Stomach (tissue), 8 donors: ENCODE measurements at regions not wholly inside any gene's neighbourhood (a gene's known extent, or its start where the extent isn't known, plus 50 kb on each side); places are given as distances from the start of the nearest gene placed in this dataset.

Experiments used
- DNase-seq, 2 donors: peaks; one replicate each; pipeline versions ENCODE4 v3.0.0 to v3.0.0-alpha.2; 2013 to 2019
- H3K27ac ChIP-seq, 5 donors: fragments of 200-600 bp in 4 of 5; sonication (generic) in 4 of 5; one replicate each; pipeline ENCODE4 v1.5.1; 2013 to 2019; ENCODE audit warnings: mild to moderate bottlenecking in 1 of 5, moderate library complexity in 1 of 5
- H3K27me3 ChIP-seq, 3 donors: fragments of 200-600 bp; sonication (generic); one replicate each; pipeline ENCODE4 v1.5.1; 2017 to 2019; ENCODE audit warnings: mixed run types in 1 of 3
- H3K36me3 ChIP-seq, 4 donors: fragments of 200-600 bp; sonication (generic); 1 replicate in 3 of 4; 2 replicates in 1 of 4; pipeline ENCODE4 v1.5.1; 2016 to 2019
- H3K4me1 ChIP-seq, 4 donors: fragments of 200-600 bp; sonication (generic); one replicate each; pipeline ENCODE4 v1.5.1; 2016 to 2019
- H3K4me3 ChIP-seq, 4 donors: fragments of 200-600 bp; sonication (generic) in 3 of 4; one replicate each; pipeline ENCODE4 v1.5.1; 2016 to 2019; ENCODE audit warnings: mild to moderate bottlenecking in 1 of 4
- H3K9me3 ChIP-seq, 4 donors: fragments of 200-600 bp; sonication (generic); one replicate each; pipeline ENCODE4 v1.5.1; 2016 to 2019
- CTCF ChIP-seq, 7 experiments: fragments of 450-650 bp in 4 of 7; fragments of 200-600 bp in 3 of 7; sonication (generic) in 3 of 7; IDR thresholded peaks; one replicate each; pipeline ENCODE4 v1.5.1; 2016 to 2019; ENCODE audit warnings: antibody characterized with exemption in 7 of 7, control low read depth in 2 of 7, mild to moderate bottlenecking in 1 of 7
- EP300 ChIP-seq: sonication (generic); formaldehyde crosslinking; IDR thresholded peaks from one replicate; pipeline ENCODE4 v1.6.1; 2017; ENCODE audit warnings: antibody characterized with exemption
- POLR2A ChIP-seq, 4 donors: fragments of 450-650 bp; IDR thresholded peaks; one replicate each; pipeline ENCODE4 v1.6.1; 2016; ENCODE audit warnings: antibody characterized with exemption in 4 of 4, control low read depth in 2 of 4, mild to moderate bottlenecking in 1 of 4, moderate library complexity in 1 of 4
- POLR2AphosphoS5 ChIP-seq, 3 donors: sonication (generic); formaldehyde crosslinking; IDR thresholded peaks; one replicate each; pipeline ENCODE4 v1.6.1; 2016; ENCODE audit warnings: antibody characterized with exemption in 3 of 3
- WGBS, 5 donors: extraction: QIAGEN DNeasy Blood & Tissue Kit in 3 of 5; methylation state at CpG; one replicate each; pipeline versions ENCODE4 v1.1.5 to v1.1.7; 2013 to 2018; 5-methylcytosine and 5-hydroxymethylcytosine counted together
- intact Hi-C: fragments of 100-400 bp; cut with DNase I; formaldehyde crosslinking; loops from one replicate; pipeline ENCODE4 v1.15.1; 2023; ENCODE audit warnings: low total_unique reads
- donor health status: healthy with polysubstance abuse.
- donor health status: Bipolar disorder and iron deficiency.
- donor health status: healthy.

DNA sequence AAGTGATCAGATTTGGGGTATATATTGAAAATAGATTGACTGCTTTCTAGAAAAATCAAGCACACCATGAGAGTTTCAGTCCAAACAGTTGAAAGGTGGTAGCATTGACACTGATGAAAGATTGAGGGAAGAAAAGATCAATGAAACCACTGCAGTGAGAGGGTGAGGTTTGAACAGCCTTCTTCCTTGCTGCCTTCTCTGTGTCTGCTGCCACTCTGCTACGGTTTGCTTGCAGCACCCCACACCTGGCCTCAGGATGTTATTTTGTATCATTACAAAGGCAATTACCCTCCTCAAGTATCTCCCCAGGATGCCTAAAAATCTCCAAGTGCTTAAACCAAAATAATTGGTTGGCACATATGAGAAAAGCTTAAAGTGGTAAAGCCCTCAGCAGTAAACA lies 683.6 kb upstream of the ARPP21 start:
- H3K27ac ChIP-seq, result no peak overlapping the region
- H3K4me1 ChIP-seq, result no peaks in the 10 kb centered on the region
- DNase-seq, result no peak
- 29 to 53% (median 46%) methylated on average over 1 of the region's 1 CpG for WGBS, 5 donors
- H3K36me3 ChIP-seq, result no peaks in the 10 kb centered on the region
- intact Hi-C loops, result no loop called here
- peaks cover 0 to 5% (median 0%) of the 10 kb centered on the region in 4 donors for H3K9me3 ChIP-seq
- H3K4me3 ChIP-seq, result no peak overlapping the region
- H3K27me3 ChIP-seq, result no peaks in the 10 kb centered on the region
- TF ChIP-seq EP300, result no peak
- no peak for TF ChIP-seq CTCF (IDR thresholded peaks at IDR 0.05)

DNA sequence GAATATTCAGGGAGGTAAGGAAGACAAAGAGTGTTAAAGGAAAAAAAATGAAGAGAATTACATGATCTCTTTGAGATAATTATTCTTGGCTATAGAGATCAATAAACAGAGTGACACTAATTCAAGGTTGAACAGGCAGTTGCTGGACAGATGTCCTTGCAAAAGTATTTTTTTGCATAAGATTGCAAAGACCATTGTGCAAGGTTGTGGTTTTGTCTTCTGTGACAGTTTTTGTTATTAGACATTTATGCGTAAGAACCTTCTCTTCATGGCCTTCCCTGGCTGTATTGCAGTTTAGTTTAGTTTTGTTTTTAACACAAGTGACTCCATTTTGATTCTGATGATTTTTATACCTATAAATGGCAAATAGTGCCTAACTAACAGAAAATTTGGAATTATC lies 682.8 kb upstream of the ARPP21 start:
- no peak overlapping the region for H3K27ac ChIP-seq
- WGBS, 5 donors, result 76 to 98% (median 90%) methylated on average over 1 of the region's 1 CpG
- H3K27me3 ChIP-seq, result no peaks in the 10 kb centered on the region
- intact Hi-C loops, result no loop called here
- H3K9me3 ChIP-seq, result peaks cover 0 to 5% (median 0%) of the 10 kb centered on the region in 4 donors
- no peaks in the 10 kb centered on the region for H3K4me1 ChIP-seq
- no peak overlapping the region for H3K4me3 ChIP-seq
- TF ChIP-seq POLR2A (IDR thresholded peaks at IDR 0.05) (no peak), POLR2AphosphoS5 (IDR thresholded peaks at IDR 0.05) (no peak), CTCF (IDR thresholded peaks at IDR 0.05) (no peak)
- no peak for DNase-seq
- H3K36me3 ChIP-seq, result no peaks in the 10 kb centered on the region

DNA sequence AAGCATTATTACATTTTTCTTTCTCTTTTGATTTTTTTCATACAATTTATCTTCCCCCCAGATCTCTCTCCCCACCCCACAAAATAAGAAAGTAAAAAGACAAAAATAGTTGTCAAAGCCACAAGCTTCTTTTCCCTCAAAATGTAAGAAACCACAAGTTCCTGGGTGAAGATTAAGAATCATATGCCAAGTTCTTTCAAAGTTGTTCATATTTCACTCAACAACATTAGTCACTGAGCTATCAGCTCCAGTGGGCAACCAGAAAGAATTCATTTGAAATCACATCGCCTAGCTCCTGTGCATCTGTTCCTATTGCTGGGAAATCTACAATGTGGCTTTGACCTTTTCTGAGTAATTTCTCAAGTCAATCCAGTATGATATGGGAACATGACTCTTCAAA lies 681.6 kb upstream of the ARPP21 start:
- intact Hi-C loops, result no loop called here
- H3K9me3 ChIP-seq, result peaks cover 0 to 5% (median 0%) of the 10 kb centered on the region in 4 donors
- 58 to 82% (median 78%) methylated on average over 1 of the region's 1 CpG for WGBS, 5 donors
- TF ChIP-seq POLR2A (IDR thresholded peaks at IDR 0.05) (no peak), CTCF (IDR thresholded peaks at IDR 0.05) (no peak), POLR2AphosphoS5 (IDR thresholded peaks at IDR 0.05) (no peak), EP300 (no peak)
- H3K36me3 ChIP-seq, result no peaks in the 10 kb centered on the region
- no peak overlapping the region for H3K27ac ChIP-seq
- no peaks in the 10 kb centered on the region for H3K27me3 ChIP-seq
- H3K4me3 ChIP-seq, result no peak overlapping the region
- no peaks in the 10 kb centered on the region for H3K4me1 ChIP-seq
- DNase-seq, result no peak

DNA sequence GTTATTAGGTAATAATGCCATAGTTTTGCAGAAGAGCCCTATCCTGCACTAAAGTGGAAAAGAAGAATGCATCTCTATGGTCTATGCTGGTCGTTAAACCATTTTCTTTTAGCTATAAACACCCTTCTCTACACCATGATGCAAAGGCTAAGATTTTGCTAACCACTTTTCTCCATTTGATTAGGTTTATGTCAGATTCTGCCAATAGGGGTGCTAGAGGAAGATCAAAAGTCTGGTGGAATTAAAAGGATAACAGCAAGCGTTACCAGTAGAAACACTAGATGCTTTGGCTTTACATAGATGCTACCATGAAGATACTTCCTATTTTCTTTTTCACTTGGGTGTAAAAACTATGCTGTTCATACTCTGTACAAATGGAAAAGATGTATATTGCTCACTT lies 669.8 kb upstream of the ARPP21 start:
- 75 to 84% (median 81%) methylated on average over 2 of the region's 2 CpGs for WGBS, 5 donors
- no peak for TF ChIP-seq POLR2A (IDR thresholded peaks at IDR 0.05)
- TF ChIP-seq POLR2AphosphoS5 (IDR thresholded peaks at IDR 0.05), result no peak
- no peak for TF ChIP-seq CTCF (IDR thresholded peaks at IDR 0.05)
- Histone ChIP-seq H3K36me3 (no peaks in the 10 kb centered on the region), H3K27ac (no peak overlapping the region), H3K9me3 (no peaks in the 10 kb centered on the region), H3K27me3 (no peaks in the 10 kb centered on the region), H3K4me3 (no peak overlapping the region), H3K4me1 (no peaks in the 10 kb centered on the region)
- no peak for DNase-seq
- intact Hi-C loops, result no loop called here

GRCh38 chr3:34972481-34972880 lies 666.8 kb upstream of the ARPP21 start:
- peak in 1 of 2 donors; percentile 22 for DNase-seq
- H3K9me3 ChIP-seq, result peaks cover 0 to 11% (median 6%) of the 10 kb centered on the region in 4 donors
- H3K4me1 ChIP-seq, result no peaks in the 10 kb centered on the region
- no peak overlapping the region for H3K27ac ChIP-seq
- TF ChIP-seq EP300 (no peak), POLR2A (IDR thresholded peaks at IDR 0.05) (no peak), CTCF (IDR thresholded peaks at IDR 0.05) (no peak), POLR2AphosphoS5 (IDR thresholded peaks at IDR 0.05) (no peak)
- H3K4me3 ChIP-seq, result no peak overlapping the region
- no peaks in the 10 kb centered on the region for H3K36me3 ChIP-seq
- no peaks in the 10 kb centered on the region for H3K27me3 ChIP-seq
- intact Hi-C loops, result no loop called here
